ENCODE measurements at regions not wholly inside any gene's neighbourhood (a gene's known extent, or its start where the extent isn't known, plus 50 kb on each side); places are given as distances from the start of the nearest gene placed in this dataset.

DNA sequence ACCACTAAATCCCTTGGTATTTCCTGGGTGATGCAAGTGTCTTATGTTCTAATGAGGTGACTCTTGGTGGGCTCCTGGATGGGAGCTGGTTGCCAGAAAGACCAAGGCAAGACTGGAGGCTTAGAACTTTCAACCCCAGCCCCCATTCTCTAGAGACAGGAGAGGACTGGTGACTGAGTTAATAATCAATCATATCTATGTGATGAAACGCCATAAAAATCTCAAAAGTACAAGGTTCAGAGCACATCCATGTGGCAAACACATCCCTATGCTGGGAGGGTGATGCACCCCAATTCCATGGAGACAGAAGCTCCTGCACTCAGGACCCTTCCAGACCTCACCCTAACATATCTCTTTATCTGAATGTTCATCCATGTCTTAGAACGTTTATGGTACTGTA, 139.5 kb upstream of the LINC00305 start:
- TF ChIP-seq, protein P1, sequence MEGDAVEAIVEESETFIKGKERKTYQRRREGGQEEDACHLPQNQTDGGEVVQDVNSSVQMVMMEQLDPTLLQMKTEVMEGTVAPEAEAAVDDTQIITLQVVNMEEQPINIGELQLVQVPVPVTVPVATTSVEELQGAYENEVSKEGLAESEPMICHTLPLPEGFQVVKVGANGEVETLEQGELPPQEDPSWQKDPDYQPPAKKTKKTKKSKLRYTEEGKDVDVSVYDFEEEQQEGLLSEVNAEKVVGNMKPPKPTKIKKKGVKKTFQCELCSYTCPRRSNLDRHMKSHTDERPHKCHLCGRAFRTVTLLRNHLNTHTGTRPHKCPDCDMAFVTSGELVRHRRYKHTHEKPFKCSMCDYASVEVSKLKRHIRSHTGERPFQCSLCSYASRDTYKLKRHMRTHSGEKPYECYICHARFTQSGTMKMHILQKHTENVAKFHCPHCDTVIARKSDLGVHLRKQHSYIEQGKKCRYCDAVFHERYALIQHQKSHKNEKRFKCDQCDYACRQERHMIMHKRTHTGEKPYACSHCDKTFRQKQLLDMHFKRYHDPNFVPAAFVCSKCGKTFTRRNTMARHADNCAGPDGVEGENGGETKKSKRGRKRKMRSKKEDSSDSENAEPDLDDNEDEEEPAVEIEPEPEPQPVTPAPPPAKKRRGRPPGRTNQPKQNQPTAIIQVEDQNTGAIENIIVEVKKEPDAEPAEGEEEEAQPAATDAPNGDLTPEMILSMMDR (IDR thresholded peaks at IDR 0.05), result no peak
- TF ChIP-seq ZFX (IDR thresholded peaks at IDR 0.05; ENCODE audit: borderline replicate concordance), result no peak

All from 22Rv1 (cell line).